GM12873 (cell line): ENCODE measurements at regions not wholly inside any gene's neighbourhood (a gene's known extent, or its start where the extent isn't known, plus 50 kb on each side); places are given as distances from the start of the nearest gene placed in this dataset.

Experiments
- CTCF ChIP-seq: IDR thresholded peaks from 2 replicates; pipeline ENCODE4 v1.5.1; 2012; ENCODE audit warnings: low read depth, mild to moderate bottlenecking, moderate library complexity, low read length, control low read depth; ENCODE audit not compliant: insufficient read depth; ENCODE audit errors: missing control alignments

- TF ChIP-seq CTCF, result no peak
Observed at GRCh38 chr9:22211588-22212360, 202.7 kb upstream of the CDKN2B start.

- no peak for TF ChIP-seq CTCF
Observed at GRCh38 chr9:22214021-22214420, 204.9 kb upstream of the CDKN2B start.

GRCh38 chr9:22214497-22215031 is 205.5 kb upstream of the CDKN2B start:
- TF ChIP-seq CTCF, result no peak

GRCh38 chr9:22215521-22215920 is 206.4 kb upstream of the CDKN2B start:
- TF ChIP-seq CTCF, result no peak

- no peak for TF ChIP-seq CTCF
Observed at GRCh38 chr9:22216730-22217172, 207.6 kb upstream of the CDKN2B start.

- no peak for TF ChIP-seq CTCF
Observed at GRCh38 chr9:22217254-22217653, 208.1 kb upstream of the CDKN2B start.

- no peak for TF ChIP-seq CTCF
Observed at GRCh38 chr9:22227986-22228385, 218.6 kb upstream of the DMRTA1 start.
